OCI-LY7 (cell line): ENCODE measurements at regions not wholly inside any gene's neighbourhood (a gene's known extent, or its start where the extent isn't known, plus 50 kb on each side); places are given as distances from the start of the nearest gene placed in this dataset.

ENCODE experiments used
- BruUV-seq: library from RNA; stranded (reverse); fragments of 400-500 nt; replicated peaks from 2 replicates; lab custom pipeline; 2021; lab: Mats Ljungman, UMichigan
- CTCF ChIA-PET: fragments of 300-600 bp; sonication (Branson Sonifier 250); formaldehyde crosslinking; loops from one replicate; lab custom pipeline; 2022; ENCODE audit warnings: antibody characterized with exemption; ENCODE audit not compliant: unreplicated experiment; lab: Charles Lee
- POLR2A ChIA-PET: fragments of 300-600 bp; sonication (Branson Sonifier 250); formaldehyde crosslinking; loops from one replicate; lab custom pipeline; 2022; ENCODE audit warnings: antibody characterized with exemption; lab: Charles Lee
- DNase-seq: peaks from one replicate; pipeline ENCODE4 v3.0.0-alpha.2; 2015; ENCODE audit warnings: low spot score
- H2AFZ ChIP-seq: fragments of 200-600 bp; sonication (generic), shearing (Covaris generic); 2 replicates; pipeline ENCODE4 v1.6.1; 2014; ENCODE audit warnings: mild to moderate bottlenecking, antibody characterized with exemption, low read length, moderate library complexity
- H3K27ac ChIP-seq: fragments of 200-600 bp; sonication (generic); 2 replicates; pipeline ENCODE4 v1.5.1; 2014; ENCODE audit warnings: mixed run types, low read depth, mild to moderate bottlenecking, moderate library complexity, low read length, inconsistent platforms; ENCODE audit not compliant: poor library complexity, severe bottlenecking
- H3K36me3 ChIP-seq: fragments of 200-600 bp; sonication (generic); 2 replicates; pipeline ENCODE4 v1.6.1; 2014; ENCODE audit warnings: mild to moderate bottlenecking, antibody characterized with exemption, low read length, moderate library complexity, mixed read lengths; ENCODE audit not compliant: insufficient read depth
- H3K4me1 ChIP-seq: fragments of 200-600 bp; sonication (generic); 2 replicates; pipeline ENCODE4 v1.5.1; 2014; ENCODE audit warnings: mild to moderate bottlenecking, low read length; ENCODE audit not compliant: insufficient read depth, poor library complexity, severe bottlenecking
- H3K4me2 ChIP-seq: fragments of 200-600 bp; sonication (generic); 2 replicates; pipeline ENCODE4 v1.6.1; 2014; ENCODE audit warnings: mild to moderate bottlenecking, low read length
- H3K4me3 ChIP-seq: fragments of 200-600 bp; sonication (generic); 2 replicates; pipeline ENCODE4 v1.5.1; 2014; ENCODE audit warnings: mild to moderate bottlenecking, low read depth, low read length; ENCODE audit not compliant: poor library complexity, severe bottlenecking
- H3K79me2 ChIP-seq: fragments of 200-600 bp; sonication (generic); 2 replicates; pipeline ENCODE4 v1.6.1; 2016; ENCODE audit warnings: low read depth, mild to moderate bottlenecking, low read length, moderate library complexity, mixed read lengths; ENCODE audit not compliant: insufficient read depth
- H3K9me2 ChIP-seq: fragments of 200-600 bp; sonication (generic); 2 replicates; pipeline ENCODE4 v1.6.1; 2016; ENCODE audit warnings: mild to moderate bottlenecking, low read length, mixed read lengths; ENCODE audit not compliant: insufficient read depth
- H3K9me3 ChIP-seq: fragments of 200-600 bp; sonication (generic); 2 replicates; pipeline ENCODE4 v1.6.1; 2014; ENCODE audit warnings: mild to moderate bottlenecking, mixed run types, low read length, mixed read lengths
- H4K20me1 ChIP-seq: fragments of 200-600 bp; sonication (generic); 2 replicates; pipeline ENCODE4 v1.6.1; 2014; ENCODE audit warnings: mild to moderate bottlenecking, antibody characterized with exemption, low read length, moderate library complexity, mixed read lengths; ENCODE audit not compliant: insufficient read depth
- CTCF ChIP-seq: fragments of 200-600 bp; sonication (generic); conservative IDR thresholded peaks from 2 replicates; pipeline ENCODE4 v1.5.1; 2014; ENCODE audit warnings: mild to moderate bottlenecking, antibody characterized with exemption, low read length, moderate library complexity, mixed read lengths
- EZH2phosphoT487 ChIP-seq: fragments of 200-600 bp; sonication (generic); IDR thresholded peaks from 2 replicates; pipeline ENCODE4 v1.6.1; 2018; ENCODE audit warnings: low read depth, borderline replicate concordance, mild to moderate bottlenecking, mixed run types, antibody characterized with exemption, low read length, moderate library complexity, mixed read lengths
- intact Hi-C: fragments of 100-400 bp; cut with micrococcal nuclease; formaldehyde crosslinking; loops from one replicate; pipeline ENCODE4 v1.10.0; 2022; ENCODE audit not compliant: unreplicated experiment

DNA sequence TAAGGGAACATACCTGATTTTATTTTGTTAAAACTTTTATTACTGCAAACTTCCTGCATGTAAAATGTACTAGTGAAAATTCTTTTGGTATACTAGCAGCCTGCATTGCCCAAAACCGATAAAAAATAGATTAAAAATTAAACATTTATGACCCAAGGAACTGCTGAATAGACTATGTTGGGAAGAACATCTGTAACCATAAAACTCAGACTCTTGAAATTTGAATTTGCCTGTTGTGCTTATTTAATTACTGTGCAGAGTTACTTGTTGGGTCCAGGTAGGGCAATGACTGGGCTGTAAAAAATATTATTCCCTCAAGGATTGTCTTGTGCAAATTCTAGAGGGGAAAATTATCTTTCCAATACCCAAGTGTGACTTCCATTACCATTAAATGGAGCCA, 193.5 kb upstream of the PITRM1 start:
- no peaks in the 10 kb centered on the region for H3K79me2 ChIP-seq
- no peak overlapping the region for H3K4me2 ChIP-seq
- DNase-seq, result no peak
- TF ChIP-seq EZH2phosphoT487, result no peak
- TF ChIP-seq CTCF, result no peak
- intact Hi-C loops, result no loop called here
- ChIA-PET POLR2A (no interaction called here), CTCF (no interaction called here)
- peaks cover 8% of the 10 kb centered on the region; the same call in 1 of the 2 replicates for H3K9me3 ChIP-seq
- H4K20me1 ChIP-seq, result no peaks in the 10 kb centered on the region
- no peak overlapping the region for H3K27ac ChIP-seq
- H3K36me3 ChIP-seq, result no peaks in the 10 kb centered on the region
- no TSS peak for BruUV-seq
- H2AFZ ChIP-seq, result no peak overlapping the region
- no peaks in the 10 kb centered on the region for H3K9me2 ChIP-seq
- H3K4me1 ChIP-seq, result no peaks in the 10 kb centered on the region
- no peak overlapping the region for H3K4me3 ChIP-seq

- Histone ChIP-seq H2AFZ (no peak overlapping the region), H4K20me1 (no peaks in the 10 kb centered on the region), H3K4me1 (no peaks in the 10 kb centered on the region), H3K4me3 (no peak overlapping the region), H3K79me2 (no peaks in the 10 kb centered on the region), H3K27ac (no peak overlapping the region), H3K9me2 (no peaks in the 10 kb centered on the region), H3K36me3 (no peaks in the 10 kb centered on the region), H3K4me2 (no peak overlapping the region), H3K9me3 (peaks cover 8% of the 10 kb centered on the region; the same call in 1 of the 2 replicates)
- BruUV-seq, result no TSS peak
- no peak for DNase-seq
- ChIA-PET CTCF (no interaction called here), POLR2A (no interaction called here)
- intact Hi-C loops, result no loop called here
- TF ChIP-seq EZH2phosphoT487 (no peak), CTCF (no peak)
Measured at GRCh38 chr10:3365630-3366029, 193.0 kb upstream of the PITRM1 start.

DNA sequence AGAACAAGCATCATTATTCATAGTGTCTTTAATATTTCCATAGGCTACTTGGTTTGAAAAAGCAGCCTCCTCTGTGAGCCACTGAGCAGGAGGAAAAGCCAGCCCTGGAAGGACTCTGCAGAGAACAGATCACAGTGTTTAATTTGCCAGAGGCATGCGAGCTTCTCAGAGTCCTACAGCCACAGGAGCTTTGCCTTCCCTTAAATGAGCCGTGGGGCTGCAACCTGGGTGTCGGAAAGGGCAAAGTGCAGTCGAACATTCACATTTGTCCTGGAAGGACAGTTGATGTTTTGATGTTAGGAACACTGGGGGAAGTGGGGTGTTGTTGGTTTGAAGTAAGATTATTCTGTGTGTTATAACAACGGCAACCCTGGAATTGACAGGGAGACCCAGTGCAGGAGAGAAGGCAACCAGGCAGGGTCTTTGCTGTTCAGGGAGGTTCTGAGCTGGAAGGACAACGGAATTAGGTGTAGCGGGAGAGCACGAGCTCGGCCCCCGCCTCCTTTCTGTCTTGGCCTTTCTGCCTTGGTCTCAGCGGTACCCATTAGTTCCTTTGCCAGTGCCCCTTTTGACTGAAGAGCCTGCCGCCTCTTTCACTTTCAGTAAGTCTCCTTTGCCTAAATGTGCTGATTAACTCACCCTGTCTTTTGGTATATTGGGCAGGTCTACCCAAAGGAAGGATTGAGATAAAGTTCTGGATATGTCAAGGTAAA, 192.3 kb upstream of the PITRM1 start:
- Histone ChIP-seq H3K9me3 (peaks cover 8% of the 10 kb centered on the region; the same call in 1 of the 2 replicates), H3K27ac (no peak overlapping the region), H3K4me2 (no peak overlapping the region), H3K4me1 (no peaks in the 10 kb centered on the region), H2AFZ (no peak overlapping the region), H3K36me3 (no peaks in the 10 kb centered on the region), H3K79me2 (no peaks in the 10 kb centered on the region), H3K4me3 (no peak overlapping the region), H4K20me1 (no peaks in the 10 kb centered on the region), H3K9me2 (no peaks in the 10 kb centered on the region)
- TF ChIP-seq EZH2phosphoT487 (no peak), CTCF (no peak)
- intact Hi-C loops, result no loop called here
- no peak for DNase-seq
- BruUV-seq, result no TSS peak
- ChIA-PET CTCF (no interaction called here), POLR2A (no interaction called here)
